K562 (cell line): ENCODE measurements at regions not wholly inside any gene's neighbourhood (a gene's known extent, or its start where the extent isn't known, plus 50 kb on each side); places are given as distances from the start of the nearest gene placed in this dataset.

Experiments used
- ATAC-seq: fragments of 200-7000 bp; cut with Tn5 transposase; 3 replicates; pipeline ENCODE4 v1.9.1; 2020; ENCODE audit warnings: moderate library complexity
- BruUV-seq: library from RNA; stranded (reverse); fragments of 400-500 nt; replicated peaks from 2 replicates; lab custom pipeline; 2021; lab: Mats Ljungman, UMichigan
- CTCF ChIA-PET: fragments of 300-600 bp; formaldehyde crosslinking; extraction: SDS; loops from one replicate; lab custom pipeline; 2021; ENCODE audit warnings: low intra/inter-chr PET ratio; lab: Yijun Ruan, JAX
- POLR2A ChIA-PET: fragments of 300-600, 350-650 bp; sonication (Branson Sonifier 250); formaldehyde crosslinking; extraction: SDS; loops from one replicate; lab custom pipeline; 2021; ENCODE audit warnings: antibody characterized with exemption, inconsistent platforms; lab: Yijun Ruan, JAX
- DNase-seq, 4 experiments: peaks; one replicate each; pipeline versions ENCODE4 v3.0.0 to v3.0.0-alpha.2; 2011 to 2018; ENCODE audit warnings: low spot score in 3 of 4, mixed read lengths in 3 of 4; ENCODE audit errors: extremely low read depth in 1 of 4
- FAIRE-seq: peaks from 2 replicates; lab custom pipeline; 2011; peaks lifted over from hg19 to GRCh38; lab: Jason Lieb, UNC
- H2AFZ ChIP-seq: 2 replicates; pipeline ENCODE4 v1.6.0; 2011; ENCODE audit warnings: low read depth, low read length, control low read depth, inconsistent platforms
- H3K27ac ChIP-seq: fragments of 200-600 bp; 3 replicates; pipeline ENCODE4 v1.8.0; 2011; ENCODE audit warnings: low read depth, mild to moderate bottlenecking, control low read depth, inconsistent platforms, low read length, moderate library complexity, mixed read lengths; ENCODE audit errors: extremely low read depth
- H3K27me3 ChIP-seq, 2 experiments: fragments of 300-600 bp in 1 of 2; 2 replicates in 1 of 2; 3 replicates in 1 of 2; pipeline versions ENCODE4 v1.6.0 to v1.8.0; 2011; ENCODE audit warnings: inconsistent platforms in 2 of 2, low read length in 2 of 2, mild to moderate bottlenecking in 1 of 2, mixed read lengths in 1 of 2, moderate library complexity in 1 of 2; ENCODE audit not compliant: control insufficient read depth in 2 of 2, insufficient read depth in 2 of 2
- H3K36me3 ChIP-seq: fragments of 300-600 bp; 3 replicates; pipeline ENCODE4 v1.8.0; 2011; ENCODE audit warnings: mild to moderate bottlenecking, low read length, inconsistent platforms; ENCODE audit not compliant: control insufficient read depth, insufficient read depth
- H3K4me1 ChIP-seq, 2 experiments: fragments of 200-600 bp in 1 of 2; replicated peaks in 1 of 2; 2 replicates in 1 of 2; 3 replicates in 1 of 2; pipeline versions ENCODE4 v1.5.1 to v1.8.0; 2011; ENCODE audit warnings: inconsistent platforms in 2 of 2, low read length in 2 of 2, mild to moderate bottlenecking in 1 of 2, mixed read lengths in 1 of 2, moderate library complexity in 1 of 2; ENCODE audit not compliant: control insufficient read depth in 2 of 2, insufficient read depth in 2 of 2
- H3K4me2 ChIP-seq: 2 replicates; pipeline ENCODE4 v1.6.1; 2011; ENCODE audit warnings: low read length, control low read depth, inconsistent platforms, mixed read lengths; ENCODE audit not compliant: insufficient read depth
- H3K4me3 ChIP-seq: fragments of 200-600 bp; sonication (generic), shearing (Covaris generic); 2 replicates; pipeline ENCODE4 v1.5.1; 2016; ENCODE audit warnings: control low read depth, inconsistent platforms
- H3K79me2 ChIP-seq: fragments of 200-600 bp; 3 replicates; pipeline ENCODE4 v1.8.0; 2011; ENCODE audit warnings: low read length, inconsistent platforms; ENCODE audit not compliant: control insufficient read depth, insufficient read depth
- H3K9ac ChIP-seq, 2 experiments: 2 replicates each; pipeline versions ENCODE4 v1.6.0 to v1.6.1; 2011; ENCODE audit warnings: low read depth in 2 of 2, low read length in 2 of 2, control low read depth in 1 of 2, inconsistent platforms in 1 of 2, mild to moderate bottlenecking in 1 of 2, mixed read lengths in 1 of 2; ENCODE audit not compliant: insufficient read depth in 1 of 2
- H3K9me1 ChIP-seq: one replicate; pipeline ENCODE4 v1.6.0; 2011; ENCODE audit warnings: inconsistent platforms, mild to moderate bottlenecking, low read length, moderate library complexity; ENCODE audit not compliant: control insufficient read depth, insufficient read depth
- H3K9me3 ChIP-seq: replicated peaks from 2 replicates; pipeline ENCODE4 v1.5.1; 2011; ENCODE audit warnings: low read depth, low read length, inconsistent platforms; ENCODE audit not compliant: control insufficient read depth, insufficient read depth
- H4K20me1 ChIP-seq: replicated peaks from 2 replicates; pipeline ENCODE4 v1.6.1; 2011; ENCODE audit warnings: low read length, inconsistent platforms, mixed read lengths; ENCODE audit not compliant: control insufficient read depth, insufficient read depth
- ATF4 ChIP-seq: fragments of 450-650 bp; formaldehyde crosslinking; IDR thresholded peaks from 2 replicates; pipeline ENCODE4 v1.4.0; 2022; ENCODE audit warnings: mild to moderate bottlenecking, moderate library complexity
- CBFA2T3 ChIP-seq: fragments of 450-650 bp; IDR thresholded peaks from 2 replicates; pipeline ENCODE4 v1.6.1; 2017
- CEBPG ChIP-seq, 3 experiments: fragments of 200-800 bp in 1 of 3; sonication (Bioruptor generic) in 1 of 3; sonication (generic) in 1 of 3; formaldehyde crosslinking in 1 of 3; IDR thresholded peaks in 2 of 3; conservative IDR thresholded peaks in 1 of 3; 2 replicates each; pipeline versions ENCODE4 v1.6.1 to v1.8.0; 2016 to 2022; ENCODE audit warnings: missing compliant biosample characterization in 2 of 3, missing genetic modification characterization in 2 of 3, mild to moderate bottlenecking in 1 of 3, missing genetic modification reagents in 1 of 3
- COPS2 ChIP-seq: fragments of 450-650 bp; conservative IDR thresholded peaks from 2 replicates; pipeline ENCODE4 v1.6.1; 2016; ENCODE audit warnings: mild to moderate bottlenecking, moderate library complexity
- HCFC1 ChIP-seq: IDR thresholded peaks from 2 replicates; pipeline ENCODE4 v1.6.1; 2012; ENCODE audit warnings: low read depth, low read length, improper control_type of control experiment
- KLF6 ChIP-seq: fragments of 250-450 bp; sonication (Bioruptor Pico); IDR thresholded peaks from 2 replicates; pipeline ENCODE4 v1.4.0; 2020; ENCODE audit warnings: mild to moderate bottlenecking, moderate library complexity, borderline replicate concordance
- MCM5 ChIP-seq: fragments of 450-650 bp; IDR thresholded peaks from 2 replicates; pipeline ENCODE4 v1.6.1; 2016; ENCODE audit warnings: low read depth
- MLLT1 ChIP-seq, 2 experiments: fragments of 450-650 bp; IDR thresholded peaks; 2 replicates each; pipeline ENCODE4 v1.6.1; 2016
- MLX ChIP-seq, 2 experiments: fragments of 450-650 bp in 1 of 2; sonication (generic) in 1 of 2; formaldehyde crosslinking; conservative IDR thresholded peaks; 2 replicates each; pipeline versions ENCODE4 v1.4.0 to v1.8.1; 2020 to 2022; ENCODE audit warnings: mild to moderate bottlenecking in 1 of 2, missing genetic modification reagents in 1 of 2
- NR0B1 ChIP-seq: fragments of 450-650 bp; IDR thresholded peaks from one replicate; pipeline ENCODE4 v1.6.1; 2018; ENCODE audit warnings: mild to moderate bottlenecking, moderate library complexity; ENCODE audit not compliant: partially characterized antibody
- U2AF1 ChIP-seq: fragments of 200-400 bp; formaldehyde crosslinking; optimal IDR thresholded peaks from 2 replicates; pipeline ENCODE3; 2017; ENCODE audit warnings: mild to moderate bottlenecking, low read depth, low read length, moderate library complexity
- ZFP1 ChIP-seq: fragments of 450-650 bp; formaldehyde crosslinking; IDR thresholded peaks from 2 replicates; pipeline ENCODE4 v1.4.0; 2020; ENCODE audit warnings: mild to moderate bottlenecking, mixed read lengths
- WGBS: fragments of 100-300 bp; shearing (Covaris generic); methylation state at CpG from one replicate; pipeline ENCODE4 v1.1.6; 2016; ENCODE audit warnings: low coverage, mixed read lengths; ENCODE audit not compliant: insufficient coverage; ENCODE audit errors: missing lambda C conversion rate; 5-methylcytosine and 5-hydroxymethylcytosine counted together
- in situ Hi-C: fragments of 300-500 bp; cut with MboI; formaldehyde crosslinking; loops from 4 replicates; pipeline ENCODE4 v1.15.0; 2018; ENCODE audit warnings: inconsistent platforms, mixed read lengths
- intact Hi-C: fragments of 100-400 bp; cut with micrococcal nuclease; formaldehyde crosslinking; loops from 2 replicates; pipeline ENCODE4 v1.14.2; 2022

GRCh38 chr12:29086325-29087271 lies 62.5 kb upstream of the FAR2 start:
- Histone ChIP-seq H3K9me3 (no peaks in the 10 kb centered on the region), H3K36me3 (no peaks in the 10 kb centered on the region), H4K20me1 (no peaks in the 10 kb centered on the region), H3K27ac (no peak overlapping the region), H3K4me2 (no peak overlapping the region), H2AFZ (no peak overlapping the region), H3K27me3 (no peaks in the 10 kb centered on the region), H3K4me1 (no peaks in the 10 kb centered on the region), H3K4me3 (no peak overlapping the region), H3K79me2 (no peaks in the 10 kb centered on the region), H3K9me1 (no peaks in the 10 kb centered on the region), H3K9ac (no peak overlapping the region; a peak in 1 of 4 replicates)
- no peak for FAIRE-seq
- in situ Hi-C loops (no loop called here), intact Hi-C loops (loop anchor here (10.0 kb wide), 1 partner anchor 338 kb away; no protein-coding TSS in a partner anchor)
- ChIA-PET POLR2A (interaction anchor here (0.7 to 1.6 kb wide), 4 partner anchors 10 to 346 kb away, joined by 3 read pairs; no protein-coding TSS in a partner anchor), CTCF (no interaction called here)
- no peak for ATAC-seq
- BruUV-seq = no TSS peak
- no peak for DNase-seq
- 2% methylated on average over 9 of the region's 9 CpGs for WGBS
- TF ChIP-seq MLLT1 (IDR thresholded peaks at IDR 0.05) (no peak), CEBPG (CRISPR knock-in tag; IDR thresholded peaks at IDR 0.05) (no peak), CEBPG (tag; conservative IDR thresholded peaks at IDR 0.05 in 1 of 2, IDR thresholded peaks at IDR 0.05 in 1 of 2) (no peak), COPS2 (no peak), ATF4 (CRISPR knock-in tag) (no peak), ZFP1 (CRISPR knock-in tag) (no peak), HCFC1 (no peak), NR0B1 (no peak), MCM5 (no peak), U2AF1 (no peak), CBFA2T3 (no peak), MLX (CRISPR knock-in tag; conservative IDR thresholded peaks at IDR 0.05) (no peak), KLF6 (CRISPR knock-in tag) (no peak)
- TF ChIP-seq, all 486 proteins: peak for 0
